ENCODE measurements at regions not wholly inside any gene's neighbourhood (a gene's known extent, or its start where the extent isn't known, plus 50 kb on each side); places are given as distances from the start of the nearest gene placed in this dataset.

- H3K4me3 ChIP-seq = no peak overlapping the region
- no peaks in the 10 kb centered on the region for H3K79me2 ChIP-seq (ENCODE audit: insufficient read depth)
- in situ Hi-C loops (cut with MboI) = no loop called here
- no peaks in the 10 kb centered on the region for H4K20me1 ChIP-seq (ENCODE audit: insufficient read depth)
- no peaks in the 10 kb centered on the region for H3K4me1 ChIP-seq (ENCODE audit: insufficient read depth)
- H3K9me3 ChIP-seq (ENCODE audit: low read depth) = no peaks in the 10 kb centered on the region
- H3K9ac ChIP-seq = no peak overlapping the region
- H3K27me3 ChIP-seq (replicated peaks; ENCODE audit: insufficient read depth) = no peaks in the 10 kb centered on the region
- no peak overlapping the region for H2AFZ ChIP-seq
- H3K9me2 ChIP-seq (ENCODE audit: insufficient read depth) = no peaks in the 10 kb centered on the region
- TF ChIP-seq EZH2phosphoT487 (IDR thresholded peaks at IDR 0.05; ENCODE audit: insufficient read depth, low read depth) = no peak
- H3K36me3 ChIP-seq (ENCODE audit: low read depth) = no peaks in the 10 kb centered on the region
- 81 to 89% methylated on average over 9 to 11 of the region's 11 CpGs for WGBS, 2 experiments (ENCODE audit: low coverage in 1 of 2, low lambda C conversion rate in 2 of 2, missing lambda C conversion rate in 2 of 2)
- H3K4me2 ChIP-seq (ENCODE audit: unreplicated experiment) = no peak overlapping the region
- no peak for DNase-seq
- H3F3A ChIP-seq (ENCODE audit: insufficient read depth) = no peaks in the 10 kb centered on the region
- H3K27ac ChIP-seq = no peak overlapping the region
Measured at GRCh38 chr10:44587488-44588318, 202.8 kb upstream of the CXCL12 start.

DNA sequence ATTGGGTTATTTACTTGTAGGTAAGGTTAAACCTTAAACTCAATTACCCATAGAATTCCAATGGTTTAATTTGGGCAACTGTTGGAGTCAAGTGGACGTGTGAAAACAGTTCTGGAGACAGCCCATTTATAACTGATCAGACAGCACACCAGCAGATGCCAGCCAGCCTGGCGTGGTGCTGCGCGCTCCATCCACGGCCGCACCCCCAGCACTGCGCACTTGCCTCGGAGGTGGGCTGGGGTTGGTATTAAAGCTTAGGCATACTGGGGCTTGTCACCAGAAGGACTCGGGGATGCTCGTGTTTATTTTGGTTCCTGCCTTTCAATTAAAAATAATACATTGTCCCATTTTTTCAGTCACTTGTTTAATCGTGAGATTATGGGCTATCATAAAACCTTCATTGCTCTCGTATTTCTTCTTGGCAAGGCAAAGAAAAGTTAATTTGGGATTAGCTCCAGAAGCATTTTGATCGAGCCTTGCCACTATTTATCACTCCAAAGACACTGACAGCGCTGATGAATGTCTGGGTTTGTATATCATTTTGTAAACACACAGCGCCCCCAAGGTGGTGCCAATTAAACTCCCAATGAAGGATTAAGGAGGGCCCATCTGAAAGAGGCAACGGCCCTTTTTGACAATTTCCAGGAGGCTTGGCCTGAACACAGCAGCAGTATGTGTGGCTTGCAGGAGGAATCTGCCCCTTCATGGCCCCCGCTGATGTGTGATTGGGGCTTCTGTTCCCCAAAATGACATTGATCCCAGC is 204.5 kb upstream of the CXCL12 start:
- H3K79me2 ChIP-seq (ENCODE audit: insufficient read depth) = no peaks in the 10 kb centered on the region
- no peaks in the 10 kb centered on the region for H4K20me1 ChIP-seq (ENCODE audit: insufficient read depth)
- no peaks in the 10 kb centered on the region for H3K36me3 ChIP-seq (ENCODE audit: low read depth)
- H3F3A ChIP-seq (ENCODE audit: insufficient read depth) = no peaks in the 10 kb centered on the region
- 92% methylated on average over 17 of the region's 17 CpGs for WGBS, 2 experiments (ENCODE audit: low coverage in 1 of 2, low lambda C conversion rate in 2 of 2, missing lambda C conversion rate in 2 of 2)
- H3K4me2 ChIP-seq (ENCODE audit: unreplicated experiment) = no peak overlapping the region
- no peak for TF ChIP-seq EZH2 (IDR thresholded peaks at IDR 0.05; ENCODE audit: insufficient read depth, poor library complexity, severe bottlenecking)
- TF ChIP-seq EZH2phosphoT487 (IDR thresholded peaks at IDR 0.05; ENCODE audit: insufficient read depth, low read depth) = no peak
- no peak overlapping the region for H3K4me3 ChIP-seq
- no peak overlapping the region for H2AFZ ChIP-seq
- no peaks in the 10 kb centered on the region for H3K9me2 ChIP-seq (ENCODE audit: insufficient read depth)
- no peak for DNase-seq
- H3K4me1 ChIP-seq (ENCODE audit: insufficient read depth) = no peaks in the 10 kb centered on the region
- H3K9me3 ChIP-seq (ENCODE audit: low read depth) = no peaks in the 10 kb centered on the region
- H3K27ac ChIP-seq = no peak overlapping the region
- H3K9ac ChIP-seq = no peak overlapping the region
- no peaks in the 10 kb centered on the region for H3K27me3 ChIP-seq (replicated peaks; ENCODE audit: insufficient read depth)
- in situ Hi-C loops (cut with MboI) = no loop called here

GRCh38 chr10:44589944-44590449 is 205.1 kb upstream of the CXCL12 start:
- Histone ChIP-seq H3K36me3 (ENCODE audit: low read depth) (no peaks in the 10 kb centered on the region), H3K4me3 (no peak overlapping the region), H4K20me1 (ENCODE audit: insufficient read depth) (no peaks in the 10 kb centered on the region), H3F3A (ENCODE audit: insufficient read depth) (no peaks in the 10 kb centered on the region), H2AFZ (no peak overlapping the region), H3K27me3 (replicated peaks; ENCODE audit: insufficient read depth) (no peaks in the 10 kb centered on the region), H3K4me1 (ENCODE audit: insufficient read depth) (no peaks in the 10 kb centered on the region), H3K79me2 (ENCODE audit: insufficient read depth) (no peaks in the 10 kb centered on the region), H3K27ac (no peak overlapping the region), H3K4me2 (ENCODE audit: unreplicated experiment) (no peak overlapping the region), H3K9me2 (ENCODE audit: insufficient read depth) (no peaks in the 10 kb centered on the region), H3K9ac (no peak overlapping the region), H3K9me3 (ENCODE audit: low read depth) (no peaks in the 10 kb centered on the region)
- DNase-seq = no peak
- TF ChIP-seq EZH2 (IDR thresholded peaks at IDR 0.05; ENCODE audit: insufficient read depth, poor library complexity, severe bottlenecking) (no peak), EZH2phosphoT487 (IDR thresholded peaks at IDR 0.05; ENCODE audit: insufficient read depth, low read depth) (no peak)
- in situ Hi-C loops (cut with MboI) = no loop called here
- WGBS, 2 experiments (ENCODE audit: low coverage in 1 of 2, low lambda C conversion rate in 2 of 2, missing lambda C conversion rate in 2 of 2) = 85 to 88% methylated on average over 5 of the region's 5 CpGs

GRCh38 chr10:44591911-44592310 is 207.0 kb upstream of the CXCL12 start:
- H3K4me2 ChIP-seq (ENCODE audit: unreplicated experiment) = no peak overlapping the region
- no peaks in the 10 kb centered on the region for H3K4me1 ChIP-seq (ENCODE audit: insufficient read depth)
- H3K27me3 ChIP-seq (replicated peaks; ENCODE audit: insufficient read depth) = no peaks in the 10 kb centered on the region
- TF ChIP-seq EZH2 (IDR thresholded peaks at IDR 0.05; ENCODE audit: insufficient read depth, poor library complexity, severe bottlenecking) (no peak), EZH2phosphoT487 (IDR thresholded peaks at IDR 0.05; ENCODE audit: insufficient read depth, low read depth) (no peak)
- H3K79me2 ChIP-seq (ENCODE audit: insufficient read depth) = no peaks in the 10 kb centered on the region
- no peaks in the 10 kb centered on the region for H3K9me3 ChIP-seq (ENCODE audit: low read depth)
- no peak overlapping the region for H2AFZ ChIP-seq
- H3K36me3 ChIP-seq (ENCODE audit: low read depth) = no peaks in the 10 kb centered on the region
- 88 to 91% methylated on average over 1 of the region's 1 CpG for WGBS, 2 experiments (ENCODE audit: low coverage in 1 of 2, low lambda C conversion rate in 2 of 2, missing lambda C conversion rate in 2 of 2)
- H3K9me2 ChIP-seq (ENCODE audit: insufficient read depth) = no peaks in the 10 kb centered on the region
- no peaks in the 10 kb centered on the region for H3F3A ChIP-seq (ENCODE audit: insufficient read depth)
- H3K27ac ChIP-seq = no peak overlapping the region
- no peaks in the 10 kb centered on the region for H4K20me1 ChIP-seq (ENCODE audit: insufficient read depth)
- in situ Hi-C loops (cut with MboI) = no loop called here
- no peak for DNase-seq
- H3K9ac ChIP-seq = no peak overlapping the region
- H3K4me3 ChIP-seq = no peak overlapping the region
